HCT116 (cell line): ENCODE measurements at regions not wholly inside any gene's neighbourhood (a gene's known extent, or its start where the extent isn't known, plus 50 kb on each side); places are given as distances from the start of the nearest gene placed in this dataset.

Experiments
- ATAC-seq: fragments of 200-7000 bp; cut with Tn5 transposase; 2 replicates; pipeline ENCODE4 v1.9.1; 2020; ENCODE audit warnings: mild to moderate bottlenecking, moderate library complexity
- BruUV-seq: library from RNA; stranded (reverse); fragments of 400-500 nt; replicated peaks from 2 replicates; lab custom pipeline; 2021; lab: Mats Ljungman, UMichigan
- CTCF ChIA-PET: fragments of 300-600 bp; sonication (Branson Sonifier 250); formaldehyde crosslinking; loops from one replicate; lab custom pipeline; 2021; ENCODE audit warnings: antibody characterized with exemption; lab: Charles Lee
- POLR2A ChIA-PET: fragments of 300-600, 350-600 bp; sonication (Branson Sonifier 250); formaldehyde crosslinking; loops from one replicate; lab custom pipeline; 2021; ENCODE audit warnings: antibody characterized with exemption; lab: Charles Lee
- RAD21 ChIA-PET, 2 experiments: fragments of 300-600 bp; sonication (Branson Sonifier 250); formaldehyde crosslinking; loops; one replicate each; lab custom pipeline; 2023; ENCODE audit warnings: low total read pairs in 2 of 2; ENCODE audit not compliant: uncharacterized antibody in 2 of 2, unreplicated experiment in 2 of 2, low non-redundant PET in 1 of 2; lab: Charles Lee
- DNase-seq: peaks from one replicate; pipeline ENCODE4 v3.0.0-alpha.2; 2010; ENCODE audit warnings: low read depth, low spot score
- H2AFZ ChIP-seq: fragments of 200-600 bp; shearing (Covaris generic), sonication (generic); 2 replicates; pipeline ENCODE4 v1.6.1; 2017; ENCODE audit warnings: low read depth, mixed run types, mixed read lengths, antibody characterized with exemption, low read length; ENCODE audit not compliant: poor library complexity, severe bottlenecking
- H3K27ac ChIP-seq: 2 replicates; pipeline ENCODE4 v1.5.1; 2012; ENCODE audit warnings: low read depth, low read length
- H3K27me3 ChIP-seq: fragments of 200-600 bp; sonication (generic); 2 replicates; pipeline ENCODE4 v1.6.1; 2016; ENCODE audit warnings: mixed run types, low read length, mixed read lengths; ENCODE audit not compliant: insufficient read depth
- H3K36me3 ChIP-seq, 2 experiments: fragments of 200-500 bp in 1 of 2; fragments of 200-600 bp in 1 of 2; sonication (Bioruptor generic) in 1 of 2; sonication (generic) in 1 of 2; 2 replicates each; pipeline versions ENCODE4 v1.5.1 to v1.6.1; 2014 to 2016; ENCODE audit warnings: low read length in 2 of 2, inconsistent platforms in 1 of 2, mixed read lengths in 1 of 2, mixed run types in 1 of 2; ENCODE audit not compliant: insufficient read depth in 2 of 2, control insufficient read depth in 1 of 2
- H3K4me1 ChIP-seq, 2 experiments: fragments of 200-600 bp in 1 of 2; sonication (generic) in 1 of 2; 2 replicates each; pipeline versions ENCODE4 v1.5.1 to v1.6.1; 2012 to 2017; ENCODE audit warnings: low read length in 2 of 2, inconsistent platforms in 1 of 2, mild to moderate bottlenecking in 1 of 2, mixed read lengths in 1 of 2, mixed run types in 1 of 2, moderate library complexity in 1 of 2; ENCODE audit not compliant: insufficient read depth in 2 of 2, control insufficient read depth in 1 of 2
- H3K4me2 ChIP-seq: fragments of 200-600 bp; sonication (generic); 2 replicates; pipeline ENCODE4 v1.6.1; 2017; ENCODE audit warnings: mixed run types, low read length, mixed read lengths
- H3K4me3 ChIP-seq, 2 experiments: fragments of 200-600 bp in 1 of 2; sonication (generic) in 1 of 2; replicated peaks in 1 of 2; 2 replicates each; pipeline ENCODE4 v1.5.1; 2011 to 2016; ENCODE audit warnings: low read length in 2 of 2, control low read depth in 1 of 2, low read depth in 1 of 2, mild to moderate bottlenecking in 1 of 2, mixed read lengths in 1 of 2, mixed run types in 1 of 2
- H3K79me2 ChIP-seq: fragments of 200-600 bp; sonication (generic); 2 replicates; pipeline ENCODE4 v1.6.1; 2017; ENCODE audit warnings: mild to moderate bottlenecking, mixed run types, low read length, moderate library complexity, mixed read lengths; ENCODE audit not compliant: insufficient read depth
- H3K9ac ChIP-seq: fragments of 200-600 bp; sonication (generic); 2 replicates; pipeline ENCODE4 v1.6.1; 2016; ENCODE audit warnings: low read length, mixed read lengths
- H3K9me2 ChIP-seq: fragments of 200-600 bp; sonication (generic), shearing (Covaris generic); 2 replicates; pipeline ENCODE4 v1.6.1; 2017; ENCODE audit warnings: mixed run types, mild to moderate bottlenecking, moderate library complexity; ENCODE audit not compliant: insufficient read depth
- H3K9me3 ChIP-seq, 2 experiments: fragments of 200-500 bp in 1 of 2; fragments of 200-600 bp in 1 of 2; sonication (Bioruptor generic) in 1 of 2; sonication (generic) in 1 of 2; 2 replicates each; pipeline ENCODE4 v1.6.1; 2014 to 2017; ENCODE audit warnings: low read length in 2 of 2, mixed read lengths in 2 of 2, inconsistent platforms in 1 of 2, low read depth in 1 of 2, mild to moderate bottlenecking in 1 of 2, mixed run types in 1 of 2, moderate library complexity in 1 of 2; ENCODE audit not compliant: control insufficient read depth in 1 of 2, insufficient read depth in 1 of 2
- H4K20me1 ChIP-seq: fragments of 200-600 bp; sonication (generic), shearing (Covaris generic); 2 replicates; pipeline ENCODE4 v1.6.1; 2017; ENCODE audit warnings: mixed run types, mild to moderate bottlenecking, moderate library complexity; ENCODE audit not compliant: insufficient read depth
- CEBPB ChIP-seq: IDR thresholded peaks from 2 replicates; pipeline ENCODE4 v1.6.1; 2012; ENCODE audit warnings: low read depth
- EGR1 ChIP-seq: IDR thresholded peaks from 2 replicates; pipeline ENCODE4 v1.6.1; 2012; ENCODE audit warnings: low read depth
- ELF1 ChIP-seq: IDR thresholded peaks from 2 replicates; pipeline ENCODE4 v1.6.1; 2012; ENCODE audit warnings: low read depth, borderline replicate concordance
- EZH2phosphoT487 ChIP-seq: fragments of 200-600 bp; IDR thresholded peaks from 2 replicates; pipeline ENCODE4 v1.6.1; 2018; ENCODE audit warnings: antibody characterized with exemption, borderline replicate concordance
- FOSL1 ChIP-seq: IDR thresholded peaks from 2 replicates; pipeline ENCODE4 v1.6.1; 2012; ENCODE audit warnings: low read depth
- JUND ChIP-seq: IDR thresholded peaks from 2 replicates; pipeline ENCODE4 v1.6.1; 2012
- SIN3A ChIP-seq: IDR thresholded peaks from 2 replicates; pipeline ENCODE4 v1.6.1; 2012; ENCODE audit warnings: low read depth
- SP1 ChIP-seq: IDR thresholded peaks from 2 replicates; pipeline ENCODE4 v1.6.1; 2012; ENCODE audit warnings: low read depth
- TCF7L2 ChIP-seq: IDR thresholded peaks from 2 replicates; pipeline ENCODE4 v1.7.0; 2011; ENCODE audit warnings: borderline replicate concordance, inconsistent platforms; ENCODE audit not compliant: insufficient read depth, insufficient read length; ENCODE audit errors: extremely low read depth
- ZFX ChIP-seq: fragments of 450-650 bp; IDR thresholded peaks from 2 replicates; pipeline ENCODE4 v1.6.1; 2017
- intact Hi-C: fragments of 100-400 bp; cut with micrococcal nuclease; formaldehyde crosslinking; loops from 2 replicates; pipeline ENCODE4 v1.10.0; 2022
- TF ChIP-seq, protein P1 (sequence below), 3 experiments: fragments of 200-600 bp in 1 of 3; sonication (generic) in 1 of 3; IDR thresholded peaks in 2 of 3; conservative IDR thresholded peaks in 1 of 3; 2 replicates each; pipeline ENCODE4 v1.5.1; 2012 to 2017; ENCODE audit warnings: low read depth in 2 of 3, low read length in 2 of 3, antibody characterized with exemption in 1 of 3, borderline replicate concordance in 1 of 3, control low read depth in 1 of 3, mild to moderate bottlenecking in 1 of 3, mixed read lengths in 1 of 3, mixed run types in 1 of 3, moderate library complexity in 1 of 3; ENCODE audit not compliant: insufficient read depth in 1 of 3

DNA sequence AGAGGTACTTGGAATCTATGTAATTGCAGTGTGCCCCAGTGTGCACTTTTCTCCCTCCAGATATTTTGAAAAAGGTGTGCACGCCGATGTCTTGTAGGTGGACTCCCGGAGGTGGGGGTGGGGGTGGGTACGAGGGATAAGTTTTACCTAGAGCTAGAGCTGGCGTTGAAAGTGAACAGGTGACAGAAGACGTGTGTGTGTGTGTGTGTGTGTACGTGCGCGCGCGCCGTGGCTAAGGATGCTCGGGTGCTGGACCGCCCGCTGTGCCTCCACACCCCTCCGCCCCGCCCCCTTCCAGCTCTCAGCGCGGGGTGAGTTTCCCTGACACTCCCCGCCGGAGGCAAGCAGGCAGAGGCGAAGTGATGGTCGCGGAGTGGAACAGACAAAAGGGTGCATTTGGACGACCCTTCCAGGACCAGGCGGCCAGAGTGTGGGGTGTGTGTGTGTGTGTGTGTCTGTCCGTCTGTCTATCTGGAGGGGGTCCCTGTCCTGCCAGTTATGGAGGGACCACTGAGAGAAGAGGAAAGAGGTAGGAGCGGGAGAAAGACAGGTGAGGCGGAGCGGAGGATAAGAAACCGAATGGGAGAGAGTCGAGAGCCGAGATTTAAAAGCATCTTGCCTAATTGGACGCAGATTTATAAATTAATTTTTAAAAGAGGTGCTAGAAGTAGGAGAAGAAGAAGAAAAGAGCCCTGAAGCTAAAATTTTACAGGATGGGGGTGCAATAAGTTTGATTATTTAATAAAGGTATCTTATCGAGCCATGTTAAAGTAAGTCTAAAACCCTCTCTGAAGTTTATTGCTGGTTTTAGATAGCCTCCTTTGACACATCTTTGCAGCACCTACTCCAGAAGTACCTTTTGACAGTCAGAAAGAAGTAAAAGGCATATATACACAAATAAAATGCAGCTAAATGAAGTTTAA, 335.8 kb upstream of the THRB start:
- ChIA-PET POLR2A (no interaction called here), CTCF (no interaction called here)
- H2AFZ ChIP-seq: no peak overlapping the region
- H4K20me1 ChIP-seq: no peaks in the 10 kb centered on the region
- H3K9me3 ChIP-seq: no peaks in the 10 kb centered on the region
- H3K36me3 ChIP-seq: no peaks in the 10 kb centered on the region
- BruUV-seq: no TSS peak
- H3K9ac ChIP-seq: no peak overlapping the region
- H3K27me3 ChIP-seq: peaks cover 3% of the 10 kb centered on the region; the same call in 1 of the 2 replicates
- H3K4me3 ChIP-seq: no peak overlapping the region
- no peaks in the 10 kb centered on the region for H3K79me2 ChIP-seq
- no peak for DNase-seq
- TF ChIP-seq, protein P1, sequence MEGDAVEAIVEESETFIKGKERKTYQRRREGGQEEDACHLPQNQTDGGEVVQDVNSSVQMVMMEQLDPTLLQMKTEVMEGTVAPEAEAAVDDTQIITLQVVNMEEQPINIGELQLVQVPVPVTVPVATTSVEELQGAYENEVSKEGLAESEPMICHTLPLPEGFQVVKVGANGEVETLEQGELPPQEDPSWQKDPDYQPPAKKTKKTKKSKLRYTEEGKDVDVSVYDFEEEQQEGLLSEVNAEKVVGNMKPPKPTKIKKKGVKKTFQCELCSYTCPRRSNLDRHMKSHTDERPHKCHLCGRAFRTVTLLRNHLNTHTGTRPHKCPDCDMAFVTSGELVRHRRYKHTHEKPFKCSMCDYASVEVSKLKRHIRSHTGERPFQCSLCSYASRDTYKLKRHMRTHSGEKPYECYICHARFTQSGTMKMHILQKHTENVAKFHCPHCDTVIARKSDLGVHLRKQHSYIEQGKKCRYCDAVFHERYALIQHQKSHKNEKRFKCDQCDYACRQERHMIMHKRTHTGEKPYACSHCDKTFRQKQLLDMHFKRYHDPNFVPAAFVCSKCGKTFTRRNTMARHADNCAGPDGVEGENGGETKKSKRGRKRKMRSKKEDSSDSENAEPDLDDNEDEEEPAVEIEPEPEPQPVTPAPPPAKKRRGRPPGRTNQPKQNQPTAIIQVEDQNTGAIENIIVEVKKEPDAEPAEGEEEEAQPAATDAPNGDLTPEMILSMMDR (IDR thresholded peaks at IDR 0.05 in 2 of 3, conservative IDR thresholded peaks at IDR 0.05 in 1 of 3; ENCODE audit: borderline replicate concordance in 1 of 3, insufficient read depth in 1 of 3, low read depth in 2 of 3, low read length in 2 of 3): no peak
- TF ChIP-seq SP1 (no peak), FOSL1 (no peak), TCF7L2 (no peak), EGR1 (no peak), EZH2phosphoT487 (no peak), ZFX (no peak), ELF1 (no peak), JUND (no peak), CEBPB (no peak), SIN3A (no peak)
- TF ChIP-seq, all 23 proteins: peak for 0
- Histone ChIP-seq H3K4me2 (no peak overlapping the region), H3K4me1 (no peaks in the 10 kb centered on the region), H3K27ac (no peak overlapping the region), H3K9me2 (no peaks in the 10 kb centered on the region)
- RAD21 ChIA-PET: no interaction called here
- ATAC-seq: no peak
- intact Hi-C loops: no loop called here
